ENCODE measurements at regions not wholly inside any gene's neighbourhood (a gene's known extent, or its start where the extent isn't known, plus 50 kb on each side); places are given as distances from the start of the nearest gene placed in this dataset.

DNA sequence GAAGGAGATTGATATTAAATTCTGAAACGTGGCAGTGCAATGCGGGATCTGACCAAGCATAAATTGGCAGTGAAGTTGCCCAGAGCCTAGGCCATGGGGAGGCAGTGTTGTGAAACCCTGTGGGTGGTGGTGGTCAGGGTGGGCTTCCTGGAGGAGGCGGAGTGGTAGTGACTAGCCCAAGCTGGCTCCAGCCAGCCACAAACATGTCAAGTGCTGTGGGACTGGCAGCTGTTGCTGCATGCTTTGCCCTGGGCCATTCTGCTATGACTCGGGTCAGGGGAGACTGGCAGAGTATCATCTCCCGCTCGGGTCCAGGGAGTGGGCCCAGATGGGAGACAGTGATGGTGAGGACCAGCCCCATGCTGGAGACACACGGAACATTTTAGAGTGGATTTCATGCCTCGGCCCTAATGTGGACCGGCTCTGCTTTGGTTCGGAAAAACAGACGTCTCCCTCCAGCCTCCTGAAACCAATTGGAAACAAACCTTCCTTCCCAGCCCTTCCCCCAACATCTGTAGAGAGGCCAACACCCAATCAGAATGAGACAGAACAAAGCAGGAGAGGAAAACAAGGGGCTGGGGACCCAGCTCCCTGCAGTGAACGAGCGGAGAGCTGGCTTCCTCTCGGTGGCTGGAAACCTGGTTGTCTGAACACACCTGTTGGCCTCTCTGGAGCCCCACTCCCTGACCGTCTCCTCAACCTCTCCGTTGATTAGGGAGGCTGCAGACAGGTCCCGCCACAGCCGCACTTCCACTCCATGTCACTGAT, 58.2 kb downstream of the TMEM270 start:
- no peak overlapping the region for H3K18ac ChIP-seq (ENCODE audit: low read depth, low read length)
- peak overlapping the region; percentile 56 for H2AFZ ChIP-seq (replicated peaks; ENCODE audit: low read length, poor library complexity)

More for the DNA sequence above, 58.2 kb downstream of the TMEM270 start:
- H3K27ac ChIP-seq (ENCODE audit: insufficient read depth, low read length), result no peak overlapping the region
- H4K91ac ChIP-seq (ENCODE audit: insufficient read depth, low read depth, low read length), result no peak overlapping the region
- DNase-seq (no peak), ATAC-seq (ENCODE audit: low read depth) (no peak)
- no peak overlapping the region for H2BK20ac ChIP-seq (ENCODE audit: low read depth, low read length)
- no peak overlapping the region for H2BK120ac ChIP-seq (ENCODE audit: low read depth, low read length)
- no peaks in the 10 kb centered on the region for H3K79me1 ChIP-seq (ENCODE audit: low read depth in 1 of 2, low read length in 2 of 2)
- no peaks in the 10 kb centered on the region for H3K9me3 ChIP-seq (ENCODE audit: control insufficient read depth, insufficient read depth, low read length)
- no peaks in the 10 kb centered on the region for H4K20me1 ChIP-seq (ENCODE audit: insufficient read depth, low read length)
- H3K56ac ChIP-seq (ENCODE audit: extremely low read depth, insufficient read depth, low read length), result no peak overlapping the region
- intact Hi-C loops (cut with micrococcal nuclease), result no loop called here
- no peak overlapping the region for H4K8ac ChIP-seq (ENCODE audit: low read depth in 2 of 2, low read length in 2 of 2)
- H3K23ac ChIP-seq (ENCODE audit: low read depth, low read length), result no peak overlapping the region
- TF ChIP-seq, protein P1, sequence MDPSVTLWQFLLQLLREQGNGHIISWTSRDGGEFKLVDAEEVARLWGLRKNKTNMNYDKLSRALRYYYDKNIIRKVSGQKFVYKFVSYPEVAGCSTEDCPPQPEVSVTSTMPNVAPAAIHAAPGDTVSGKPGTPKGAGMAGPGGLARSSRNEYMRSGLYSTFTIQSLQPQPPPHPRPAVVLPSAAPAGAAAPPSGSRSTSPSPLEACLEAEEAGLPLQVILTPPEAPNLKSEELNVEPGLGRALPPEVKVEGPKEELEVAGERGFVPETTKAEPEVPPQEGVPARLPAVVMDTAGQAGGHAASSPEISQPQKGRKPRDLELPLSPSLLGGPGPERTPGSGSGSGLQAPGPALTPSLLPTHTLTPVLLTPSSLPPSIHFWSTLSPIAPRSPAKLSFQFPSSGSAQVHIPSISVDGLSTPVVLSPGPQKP (IDR thresholded peaks at IDR 0.05; ENCODE audit: borderline replicate concordance, low read depth, low read length), result no peak
- TF ChIP-seq, protein P2, sequence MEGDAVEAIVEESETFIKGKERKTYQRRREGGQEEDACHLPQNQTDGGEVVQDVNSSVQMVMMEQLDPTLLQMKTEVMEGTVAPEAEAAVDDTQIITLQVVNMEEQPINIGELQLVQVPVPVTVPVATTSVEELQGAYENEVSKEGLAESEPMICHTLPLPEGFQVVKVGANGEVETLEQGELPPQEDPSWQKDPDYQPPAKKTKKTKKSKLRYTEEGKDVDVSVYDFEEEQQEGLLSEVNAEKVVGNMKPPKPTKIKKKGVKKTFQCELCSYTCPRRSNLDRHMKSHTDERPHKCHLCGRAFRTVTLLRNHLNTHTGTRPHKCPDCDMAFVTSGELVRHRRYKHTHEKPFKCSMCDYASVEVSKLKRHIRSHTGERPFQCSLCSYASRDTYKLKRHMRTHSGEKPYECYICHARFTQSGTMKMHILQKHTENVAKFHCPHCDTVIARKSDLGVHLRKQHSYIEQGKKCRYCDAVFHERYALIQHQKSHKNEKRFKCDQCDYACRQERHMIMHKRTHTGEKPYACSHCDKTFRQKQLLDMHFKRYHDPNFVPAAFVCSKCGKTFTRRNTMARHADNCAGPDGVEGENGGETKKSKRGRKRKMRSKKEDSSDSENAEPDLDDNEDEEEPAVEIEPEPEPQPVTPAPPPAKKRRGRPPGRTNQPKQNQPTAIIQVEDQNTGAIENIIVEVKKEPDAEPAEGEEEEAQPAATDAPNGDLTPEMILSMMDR (conservative IDR thresholded peaks at IDR 0.05; ENCODE audit: low read depth, low read length), result no peak
- TF ChIP-seq MAZ (IDR thresholded peaks at IDR 0.05; ENCODE audit: borderline replicate concordance, low read depth, low read length) (no peak), MXI1 (IDR thresholded peaks at IDR 0.05; ENCODE audit: borderline replicate concordance, low read depth, low read length) (no peak), RCOR1 (IDR thresholded peaks at IDR 0.05; ENCODE audit: insufficient replicate concordance, low read length) (no peak), RFX5 (IDR thresholded peaks at IDR 0.05; ENCODE audit: low read depth, low read length) (no peak), CHD1 (IDR thresholded peaks at IDR 0.05; ENCODE audit: low read depth, low read length) (no peak), POLR2A (IDR thresholded peaks at IDR 0.05; ENCODE audit: low read depth, low read length) (no peak), RAD21 (IDR thresholded peaks at IDR 0.05; ENCODE audit: low read length) (no peak), BHLHE40 (IDR thresholded peaks at IDR 0.05; ENCODE audit: low read depth, low read length) (no peak)
- TF ChIP-seq, protein P3, sequence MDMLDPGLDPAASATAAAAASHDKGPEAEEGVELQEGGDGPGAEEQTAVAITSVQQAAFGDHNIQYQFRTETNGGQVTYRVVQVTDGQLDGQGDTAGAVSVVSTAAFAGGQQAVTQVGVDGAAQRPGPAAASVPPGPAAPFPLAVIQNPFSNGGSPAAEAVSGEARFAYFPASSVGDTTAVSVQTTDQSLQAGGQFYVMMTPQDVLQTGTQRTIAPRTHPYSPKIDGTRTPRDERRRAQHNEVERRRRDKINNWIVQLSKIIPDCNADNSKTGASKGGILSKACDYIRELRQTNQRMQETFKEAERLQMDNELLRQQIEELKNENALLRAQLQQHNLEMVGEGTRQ (IDR thresholded peaks at IDR 0.05; ENCODE audit: low read depth, low read length), result no peak
- no peaks in the 10 kb centered on the region for H3K36me3 ChIP-seq (ENCODE audit: control insufficient read depth, insufficient read depth, low read length)
- H2BK15ac ChIP-seq (ENCODE audit: low read depth, low read length), result no peak overlapping the region
- H3K14ac ChIP-seq (replicated peaks; ENCODE audit: low read depth, low read length), result no peak overlapping the region
- no peak overlapping the region for H4K5ac ChIP-seq (ENCODE audit: low read depth, low read length)
- WGBS, 2 experiments (ENCODE audit: extremely low coverage in 2 of 2, insufficient read length in 1 of 2), result 73% methylated on average over 11 of the region's 18 CpGs; no CpG with 5 or more reads in 1 of the 2 experiments
- peaks cover 16% of the 10 kb centered on the region for H3K27me3 ChIP-seq (ENCODE audit: control insufficient read depth, insufficient read depth, low read length)
- no peak overlapping the region for H3K4ac ChIP-seq (ENCODE audit: low read depth, low read length)
- dilution Hi-C loops (cut with HindIII; ENCODE audit: low sequenced_read_pairs, unreplicated experiment), result no loop called here
- no TSS peak for BruUV-seq (replicated peaks)
- H3K4me2 ChIP-seq (ENCODE audit: low read depth, low read length), result no peak overlapping the region
- H2BK5ac ChIP-seq (ENCODE audit: low read depth, low read length, poor library complexity, severe bottlenecking), result no peak overlapping the region
- H3K9me1 ChIP-seq (ENCODE audit: insufficient read depth, low read length), result no peaks in the 10 kb centered on the region
- no peak overlapping the region for H2AK5ac ChIP-seq (ENCODE audit: low read depth, low read length)
- POLR2A ChIA-PET (ENCODE audit: unreplicated experiment), result no interaction called here
- H2AK9ac ChIP-seq (replicated peaks; ENCODE audit: low read depth, low read length, poor library complexity), result no peak overlapping the region
- peaks cover 2% of the 10 kb centered on the region; the same call in 1 of the 2 replicates for H3K4me1 ChIP-seq (ENCODE audit: control insufficient read depth, insufficient read depth, low read length)
- CTCF ChIA-PET, result no interaction called here
- in situ Hi-C loops (cut with MboI; ENCODE audit: low sequenced_read_pairs), result no loop called here
- H3K9ac ChIP-seq (ENCODE audit: low read depth, low read length), result no peak overlapping the region
- no peak overlapping the region for H3K4me3 ChIP-seq (ENCODE audit: insufficient read depth, low read depth, low read length)

Measured in IMR-90 (cell line).